HG03565 (cell line): ENCODE measurements at regions not wholly inside any gene's neighbourhood (a gene's known extent, or its start where the extent isn't known, plus 50 kb on each side); places are given as distances from the start of the nearest gene placed in this dataset.

Experiments used
- ATAC-seq: cut with Tn5 transposase; IDR thresholded peaks from one replicate; pipeline ENCODE4 v1.9.1; 2021; ENCODE audit warnings: mild to moderate bottlenecking, moderate library complexity; ENCODE audit not compliant: unreplicated experiment

GRCh38 chr10:78715435-78715834 lies 353.3 kb upstream of the ZMIZ1 start:
- ATAC-seq: no peak

DNA sequence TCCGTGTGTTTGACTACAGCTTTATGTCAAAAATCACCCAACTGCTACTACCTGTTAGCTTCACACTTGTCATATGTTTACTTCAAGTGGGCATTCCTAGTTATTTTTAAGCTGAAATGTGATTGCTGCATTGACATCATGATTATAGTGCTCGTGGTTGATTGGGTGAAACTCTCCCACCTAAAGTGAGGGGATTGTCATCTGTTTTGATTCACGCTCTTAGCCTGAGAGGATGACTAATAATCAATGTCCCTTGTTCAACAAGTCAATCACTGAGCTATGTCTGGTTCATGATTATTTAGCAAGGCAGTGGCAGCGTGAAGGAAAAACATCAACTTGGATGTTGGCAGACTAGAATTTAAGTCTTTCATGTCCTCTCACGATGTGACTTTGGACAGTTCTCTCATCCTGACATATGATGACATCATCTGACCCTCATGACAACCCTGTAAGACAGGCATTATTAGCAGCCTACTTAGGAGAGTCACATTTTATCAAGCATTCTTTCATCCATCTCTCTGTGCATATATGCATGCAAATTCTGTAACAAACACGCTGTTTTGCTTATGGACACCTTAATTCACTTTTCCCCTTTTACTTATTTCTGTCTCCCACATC lies 352.6 kb upstream of the ZMIZ1 start:
- no peak for ATAC-seq

GRCh38 chr10:78717200-78717599 lies 351.6 kb upstream of the ZMIZ1 start:
- ATAC-seq: no peak

DNA sequence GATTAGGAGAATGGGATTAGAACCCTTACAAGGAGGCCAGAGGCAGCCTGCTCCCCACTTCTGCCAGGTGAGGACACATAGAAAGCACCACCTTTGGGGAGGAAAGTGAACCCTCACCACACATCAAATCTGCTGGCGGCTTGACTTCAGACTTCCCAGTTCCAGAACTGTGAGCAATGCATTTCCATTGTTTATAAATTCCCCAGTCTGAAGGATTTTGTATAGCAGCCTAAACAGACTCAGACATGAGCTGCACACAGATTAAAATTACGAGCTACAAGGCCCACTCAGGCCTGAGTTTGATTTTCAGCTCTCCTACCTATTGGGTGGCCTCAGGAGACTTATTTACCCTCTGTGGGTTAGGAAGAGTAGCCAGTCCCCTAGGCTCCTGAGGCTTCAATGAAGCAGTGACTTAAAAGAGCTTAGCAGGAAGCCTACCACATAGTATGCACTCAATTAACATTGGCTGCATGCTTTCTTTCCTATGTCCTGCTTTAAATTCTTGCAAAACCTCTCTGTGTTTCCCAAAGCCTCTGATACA lies 350.7 kb upstream of the ZMIZ1 start:
- ATAC-seq: no peak

DNA sequence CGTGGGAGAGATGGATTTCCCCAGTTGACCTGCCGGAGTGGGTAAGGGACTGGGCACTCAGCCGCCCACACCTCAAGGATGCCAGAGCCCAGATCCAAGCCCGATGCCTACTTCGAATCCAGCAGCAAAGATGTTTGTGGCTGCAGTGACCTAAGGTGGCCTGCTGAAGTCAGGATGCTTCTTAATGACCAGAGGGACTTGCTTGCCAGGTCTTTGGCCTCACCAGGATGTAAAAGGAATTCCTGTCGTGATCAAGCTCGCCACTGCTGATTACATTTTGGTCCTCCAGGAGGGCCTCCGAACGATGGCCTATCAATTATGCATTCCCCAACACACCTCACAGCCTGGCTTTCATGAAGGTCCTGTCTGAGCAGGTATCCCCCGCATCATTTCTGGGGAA lies 349.5 kb upstream of the ZMIZ1 start:
- ATAC-seq: no peak

DNA sequence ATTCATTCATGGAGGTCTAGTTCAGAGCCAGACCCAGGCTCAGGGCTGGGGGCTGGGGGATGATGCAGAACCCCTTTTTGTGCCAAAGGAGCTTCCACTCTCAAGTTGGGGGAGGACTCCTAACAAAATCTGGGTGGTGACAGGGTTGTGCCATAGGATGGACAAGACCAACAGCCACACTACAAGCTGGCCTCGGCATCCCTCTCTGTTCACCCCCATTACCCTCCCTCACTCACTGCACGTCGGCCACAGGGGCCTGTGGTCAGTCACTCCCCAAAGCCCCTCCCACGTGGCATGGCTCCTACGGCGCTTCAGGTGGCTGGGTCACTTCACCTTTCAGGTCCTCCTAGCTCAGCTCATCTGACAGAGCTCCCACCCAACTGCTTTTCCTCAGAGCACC lies 348.7 kb upstream of the ZMIZ1 start:
- no peak for ATAC-seq

DNA sequence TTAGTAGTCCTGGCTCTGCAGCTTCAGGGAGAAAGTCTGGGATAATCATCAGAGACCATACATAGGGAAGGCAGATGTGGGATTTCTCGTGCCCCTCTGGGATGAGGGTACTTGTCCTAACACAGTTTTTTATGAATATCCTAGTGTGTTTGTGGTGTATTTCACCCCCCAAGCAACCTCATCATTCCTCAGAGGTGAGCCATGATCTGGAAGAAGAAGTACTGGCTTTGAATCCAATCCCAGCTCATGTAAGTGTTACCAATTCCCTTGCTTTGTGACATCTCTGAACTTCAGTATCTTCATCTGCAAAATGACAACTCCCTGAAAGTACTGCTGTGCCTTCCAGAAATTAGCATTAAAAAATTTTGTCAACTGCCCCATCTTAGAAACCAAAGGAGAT lies 347.5 kb upstream of the ZMIZ1 start:
- ATAC-seq: no peak

DNA sequence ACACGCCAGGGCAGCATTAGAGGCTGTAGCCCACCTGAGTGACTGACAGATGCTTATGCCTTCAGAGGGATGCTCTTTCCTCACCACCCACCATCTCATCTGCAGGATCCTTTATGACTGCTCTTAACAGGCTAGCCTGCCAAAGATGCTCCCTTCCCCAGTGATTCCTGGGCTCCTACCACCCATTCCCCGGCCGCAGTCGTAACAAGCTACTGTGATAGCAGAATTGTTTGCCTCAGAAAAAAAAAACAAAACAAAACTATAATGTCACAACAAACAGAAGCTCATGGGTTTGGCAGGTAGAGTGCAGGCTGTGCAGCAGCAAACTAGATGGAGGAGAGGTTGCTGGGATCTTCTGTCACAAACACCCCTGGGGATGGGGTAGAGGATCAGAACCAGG lies 343.9 kb upstream of the ZMIZ1 start:
- ATAC-seq: no peak

GRCh38 chr10:78726171-78726570 lies 342.6 kb upstream of the ZMIZ1 start:
- no peak for ATAC-seq

GRCh38 chr10:78727251-78727650 lies 341.5 kb upstream of the ZMIZ1 start:
- no peak for ATAC-seq

GRCh38 chr10:78727728-78728127 lies 341.0 kb upstream of the ZMIZ1 start:
- no peak for ATAC-seq

DNA sequence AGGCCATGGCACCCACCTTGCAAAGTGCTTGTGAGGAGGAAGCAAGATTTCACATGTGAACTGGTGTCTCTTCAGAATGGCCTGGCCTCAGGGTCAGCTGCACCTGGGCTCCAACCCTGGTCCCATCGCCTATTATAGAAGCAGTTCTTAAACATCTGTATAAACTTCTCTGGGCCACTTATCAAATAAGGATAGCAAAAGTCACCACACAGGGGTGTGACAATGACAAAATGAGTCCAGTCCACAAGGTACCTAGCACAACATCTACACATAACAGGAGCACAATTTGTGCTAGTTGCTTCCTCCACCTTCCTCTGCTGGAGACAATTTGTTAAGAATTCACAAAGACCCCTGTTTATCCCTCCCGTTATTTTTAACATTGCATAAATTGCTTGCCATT lies 340.6 kb upstream of the ZMIZ1 start:
- no peak for ATAC-seq

DNA sequence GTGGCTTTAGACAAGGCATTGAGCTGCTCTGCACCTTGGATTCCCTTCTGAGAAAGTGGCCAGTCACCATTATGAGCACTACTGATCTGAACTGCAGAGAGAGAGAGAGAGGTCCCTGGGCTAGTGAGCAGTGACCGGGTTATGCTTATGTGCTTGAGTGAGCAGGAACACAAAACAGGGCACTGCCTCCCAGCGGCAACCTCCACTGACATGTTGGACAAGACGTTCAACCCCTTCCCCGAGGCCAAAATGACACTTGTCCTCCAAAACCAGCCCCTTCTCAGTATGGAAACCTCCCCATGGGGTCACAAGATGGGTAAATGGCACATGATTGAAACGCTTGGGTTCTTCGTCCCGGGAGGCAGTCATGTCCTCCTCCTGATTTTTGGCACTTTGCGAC lies 339.4 kb upstream of the ZMIZ1 start:
- ATAC-seq: no peak

DNA sequence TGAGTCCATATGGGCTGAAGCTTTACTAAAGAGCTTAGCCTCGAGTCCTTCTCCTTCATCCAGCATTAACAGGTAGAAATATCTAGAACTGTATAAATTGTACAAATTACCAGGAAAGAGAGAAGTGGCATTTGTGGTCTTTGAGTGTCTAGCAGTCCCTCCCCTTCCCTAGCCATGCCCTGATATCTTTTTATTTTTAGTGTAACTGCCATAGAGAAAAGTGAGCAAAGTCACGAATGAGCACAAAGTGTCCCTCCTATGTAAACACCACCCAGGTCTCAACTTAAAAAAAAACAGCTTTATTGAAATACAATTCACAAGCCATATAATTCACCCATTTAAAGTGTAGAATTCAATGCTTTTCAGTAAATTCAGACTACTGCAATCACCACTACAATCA lies 339.0 kb upstream of the ZMIZ1 start:
- ATAC-seq: no peak

GRCh38 chr10:78730754-78731153 lies 338.0 kb upstream of the ZMIZ1 start:
- ATAC-seq: no peak

DNA sequence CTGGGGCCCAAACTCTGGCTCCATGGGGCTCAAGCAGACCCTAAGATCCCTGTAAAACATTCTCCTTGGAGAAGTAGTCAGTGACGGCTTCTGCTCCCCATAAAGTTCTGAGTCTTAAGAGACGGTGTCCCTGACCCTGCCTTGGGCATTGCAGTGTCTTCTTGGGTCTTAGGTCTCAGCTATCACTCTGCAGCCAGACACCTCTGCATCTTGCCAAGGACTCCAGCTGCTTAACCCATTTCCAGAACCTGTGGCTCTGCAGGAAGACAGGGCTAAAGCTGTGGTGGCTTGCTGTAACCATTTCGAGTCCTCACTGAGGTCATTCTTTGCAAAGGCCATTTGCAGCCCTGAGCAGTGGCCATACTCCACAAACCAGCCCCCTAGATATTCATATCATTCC lies 337.1 kb upstream of the ZMIZ1 start:
- ATAC-seq: no peak

DNA sequence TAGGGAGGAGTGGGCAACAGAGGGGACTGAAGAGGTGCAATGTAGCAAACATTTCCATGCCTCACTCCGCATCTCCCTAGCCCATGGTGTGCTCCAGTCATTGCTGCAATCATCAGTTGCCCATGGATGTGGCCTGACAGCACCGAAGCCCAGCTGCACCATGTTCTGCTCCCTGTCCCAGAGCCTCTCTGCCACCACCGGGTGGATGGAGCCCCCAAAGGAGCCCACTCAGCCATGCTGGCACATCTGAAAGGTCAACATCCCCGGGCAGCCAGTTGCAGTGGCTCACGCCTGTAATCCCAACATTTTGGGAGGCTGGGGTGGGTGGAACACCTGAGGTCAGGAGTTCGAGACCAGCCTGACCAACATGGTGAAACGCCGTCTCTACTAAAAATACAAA lies 336.4 kb upstream of the ZMIZ1 start:
- ATAC-seq: no peak

- ATAC-seq: no peak
These were observed 331.7 kb upstream of the ZMIZ1 start for GRCh38 chr10:78736926-78737630.

DNA sequence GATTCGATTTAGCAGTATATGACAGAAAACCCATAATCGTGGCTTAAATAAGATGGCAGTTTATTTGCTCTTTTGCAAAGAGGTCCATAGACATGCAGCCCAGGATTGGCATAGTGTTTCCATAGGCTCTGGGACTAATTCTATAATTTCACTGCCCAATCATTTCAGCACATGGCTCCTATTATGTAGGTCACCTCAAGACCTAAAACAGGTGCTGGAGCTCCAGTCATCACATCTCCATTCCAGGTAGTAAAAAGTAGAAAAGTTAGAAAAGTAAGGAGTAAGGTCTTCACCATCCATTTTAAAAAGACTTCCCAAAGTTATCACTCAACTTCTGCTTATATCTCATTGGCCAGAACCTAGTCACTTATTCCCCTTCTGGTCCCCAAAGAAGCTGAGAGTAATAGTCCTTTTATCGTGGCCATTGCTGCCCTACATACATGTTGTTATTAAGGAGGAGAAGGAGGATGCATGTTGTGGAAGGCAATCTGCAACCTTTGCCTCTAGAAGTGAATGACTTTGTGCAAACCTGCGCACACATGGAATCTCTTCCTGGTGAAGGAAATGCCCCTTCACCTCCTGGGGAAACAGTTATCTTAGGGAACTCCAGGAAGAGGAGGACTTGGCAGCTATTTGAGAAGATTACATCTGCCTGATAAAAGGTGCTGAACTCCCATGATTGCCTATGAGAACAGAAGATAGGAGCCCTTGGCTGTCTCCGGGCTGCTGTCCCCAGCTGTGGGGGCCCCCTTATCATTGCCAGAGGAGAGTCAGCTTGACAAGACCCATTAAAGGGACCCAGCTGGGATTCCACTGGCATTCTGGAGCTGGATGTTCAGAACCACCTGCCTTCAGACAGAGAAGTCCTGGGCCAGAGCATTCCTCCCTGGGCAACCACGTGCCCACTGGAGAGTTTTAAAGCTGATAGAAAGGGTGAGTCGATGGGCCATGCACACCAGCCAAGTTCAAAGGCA lies 330.6 kb upstream of the ZMIZ1 start:
- ATAC-seq: no peak

DNA sequence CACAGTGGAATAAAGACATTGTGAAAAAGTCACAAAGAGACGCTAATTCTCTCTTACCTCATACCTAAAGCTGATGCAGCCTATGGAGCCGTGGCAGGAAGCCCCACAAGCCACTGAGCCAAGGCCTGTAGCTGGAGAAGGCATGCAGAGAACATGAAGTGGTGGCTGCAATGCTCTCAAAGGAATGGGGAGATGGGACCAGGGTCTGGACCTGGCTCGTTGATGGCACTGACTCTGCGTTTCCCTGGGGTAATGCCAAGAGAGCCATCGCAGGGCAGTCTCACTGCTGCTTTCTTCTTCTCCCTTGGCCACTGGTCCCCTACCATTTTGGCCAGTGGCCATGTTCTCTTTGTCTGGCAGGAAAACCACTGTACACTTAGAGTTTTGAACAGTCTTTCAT lies 329.9 kb upstream of the ZMIZ1 start:
- no peak for ATAC-seq

GRCh38 chr10:78739444-78740053 lies 329.2 kb upstream of the ZMIZ1 start:
- no peak for ATAC-seq
